PC-9 (cell line): ENCODE measurements at regions not wholly inside any gene's neighbourhood (a gene's known extent, or its start where the extent isn't known, plus 50 kb on each side); places are given as distances from the start of the nearest gene placed in this dataset.

Experiments
- BruUV-seq: library from RNA; stranded (reverse); fragments of 400-500 nt; replicated peaks from 2 replicates; lab custom pipeline; 2021; lab: Mats Ljungman, UMichigan
- CTCF ChIA-PET: fragments of 300-600 bp; sonication (Branson Sonifier 250); formaldehyde crosslinking; loops from one replicate; lab custom pipeline; 2022; ENCODE audit warnings: antibody characterized with exemption; lab: Charles Lee
- POLR2A ChIA-PET: fragments of 300-600 bp; sonication (Branson Sonifier 250); formaldehyde crosslinking; loops from one replicate; lab custom pipeline; 2022; ENCODE audit warnings: antibody characterized with exemption; ENCODE audit not compliant: unreplicated experiment; lab: Charles Lee
- DNase-seq, 2 experiments: peaks; one replicate each; pipeline versions ENCODE4 v3.0.0 to v3.0.0-alpha.2; 2015 to 2022; ENCODE audit warnings: mixed read lengths in 1 of 2
- H2AFZ ChIP-seq: fragments of 200-600 bp; sonication (generic); 2 replicates; pipeline ENCODE4 v1.8.1; 2017; ENCODE audit warnings: antibody characterized with exemption
- H3F3A ChIP-seq: fragments of 200-600 bp; sonication (generic); 2 replicates; pipeline ENCODE4 v1.8.1; 2017; ENCODE audit warnings: antibody characterized with exemption, mild to moderate bottlenecking, low read depth; ENCODE audit not compliant: insufficient read depth
- H3K27ac ChIP-seq: fragments of 200-600 bp; sonication (generic); 2 replicates; pipeline ENCODE4 v1.6.1; 2016; ENCODE audit warnings: mixed run types
- H3K27me3 ChIP-seq: fragments of 200-600 bp; sonication (generic); 2 replicates; pipeline ENCODE4 v1.6.1; 2016; ENCODE audit warnings: low read depth, mixed run types; ENCODE audit not compliant: insufficient read depth
- H3K36me3 ChIP-seq: fragments of 200-600 bp; sonication (generic); 2 replicates; pipeline ENCODE4 v1.6.1; 2016; ENCODE audit warnings: low read depth, mixed run types
- H3K4me1 ChIP-seq: fragments of 200-600 bp; sonication (generic); replicated peaks from 2 replicates; pipeline ENCODE4 v1.6.1; 2016; ENCODE audit warnings: mixed run types; ENCODE audit not compliant: insufficient read depth
- H3K4me2 ChIP-seq: fragments of 200-600 bp; sonication (generic); 2 replicates; pipeline ENCODE4 v1.6.1; 2017; ENCODE audit warnings: mixed run types
- H3K4me3 ChIP-seq: fragments of 200-600 bp; sonication (generic); 2 replicates; pipeline ENCODE4 v1.6.1; 2016; ENCODE audit warnings: mixed run types
- H3K79me2 ChIP-seq: fragments of 200-600 bp; sonication (generic); 2 replicates; pipeline ENCODE4 v1.6.1; 2017; ENCODE audit warnings: low read depth, mixed run types
- H3K9me2 ChIP-seq: fragments of 200-600 bp; sonication (generic); 2 replicates; pipeline ENCODE4 v1.8.1; 2017; ENCODE audit warnings: mild to moderate bottlenecking; ENCODE audit not compliant: insufficient read depth
- H3K9me3 ChIP-seq: fragments of 200-600 bp; sonication (generic); 2 replicates; pipeline ENCODE4 v1.8.1; 2016; ENCODE audit warnings: low read depth; ENCODE audit not compliant: insufficient read depth
- H4K20me1 ChIP-seq: fragments of 200-600 bp; sonication (generic); 2 replicates; pipeline ENCODE4 v1.8.1; 2017; ENCODE audit not compliant: insufficient read depth
- CTCF ChIP-seq: fragments of 200-600 bp; sonication (generic); conservative IDR thresholded peaks from 2 replicates; pipeline ENCODE4 v1.6.1; 2017; ENCODE audit warnings: mixed run types, antibody characterized with exemption, mild to moderate bottlenecking, moderate library complexity
- EZH2 ChIP-seq: fragments of 200-600 bp; sonication (generic); IDR thresholded peaks from 2 replicates; pipeline ENCODE4 v1.8.0; 2017; ENCODE audit warnings: antibody characterized with exemption, low read depth
- intact Hi-C: fragments of 100-400 bp; cut with micrococcal nuclease; formaldehyde crosslinking; loops from one replicate; pipeline ENCODE4 v1.10.0; 2022; ENCODE audit not compliant: unreplicated experiment

- TF ChIP-seq EZH2 (no peak), CTCF (no peak)
- H3K4me3 ChIP-seq = no peak overlapping the region
- H3F3A ChIP-seq = no peaks in the 10 kb centered on the region
- H3K27me3 ChIP-seq = peaks cover 93% of the 10 kb centered on the region
- no peaks in the 10 kb centered on the region for H3K9me2 ChIP-seq
- BruUV-seq = no TSS peak
- no peak overlapping the region for H3K27ac ChIP-seq
- DNase-seq = no peak
- H2AFZ ChIP-seq = no peak overlapping the region
- intact Hi-C loops = no loop called here
- POLR2A ChIA-PET = no interaction called here
- no peaks in the 10 kb centered on the region for H3K9me3 ChIP-seq
- H4K20me1 ChIP-seq = no peaks in the 10 kb centered on the region
- H3K4me1 ChIP-seq = no peaks in the 10 kb centered on the region
- no peak overlapping the region for H3K4me2 ChIP-seq
- no peaks in the 10 kb centered on the region for H3K36me3 ChIP-seq
- CTCF ChIA-PET = no interaction called here
- no peaks in the 10 kb centered on the region for H3K79me2 ChIP-seq
Observed at GRCh38 chr7:153022475-153023193, 263.1 kb downstream of the ACTR3B start.

GRCh38 chr7:153023194-153023592 is 263.6 kb downstream of the ACTR3B start:
- H4K20me1 ChIP-seq = no peaks in the 10 kb centered on the region
- ChIA-PET POLR2A (no interaction called here), CTCF (no interaction called here)
- no peak overlapping the region for H3K4me3 ChIP-seq
- no peaks in the 10 kb centered on the region for H3K9me2 ChIP-seq
- H3K27ac ChIP-seq = no peak overlapping the region
- peak; percentile 22; the same call in 1 of the 2 replicates for TF ChIP-seq EZH2
- no peak for TF ChIP-seq CTCF
- no peak overlapping the region for H2AFZ ChIP-seq
- no peak for DNase-seq
- peaks cover 93% of the 10 kb centered on the region for H3K27me3 ChIP-seq
- H3K4me1 ChIP-seq = no peaks in the 10 kb centered on the region
- no TSS peak for BruUV-seq
- H3K36me3 ChIP-seq = no peaks in the 10 kb centered on the region
- no peaks in the 10 kb centered on the region for H3K79me2 ChIP-seq
- no peak overlapping the region for H3K4me2 ChIP-seq
- H3F3A ChIP-seq = no peaks in the 10 kb centered on the region
- intact Hi-C loops = no loop called here
- H3K9me3 ChIP-seq = no peaks in the 10 kb centered on the region

GRCh38 chr7:153027210-153027609 is 267.7 kb downstream of the ACTR3B start:
- no peak for TF ChIP-seq EZH2
- no peak for TF ChIP-seq CTCF
- CTCF ChIA-PET = no interaction called here
- intact Hi-C loops = no loop called here

More at GRCh38 chr7:153027210-153027609, 267.7 kb downstream of the ACTR3B start:
- POLR2A ChIA-PET = no interaction called here
- no TSS peak for BruUV-seq
- no peaks in the 10 kb centered on the region for H3K9me2 ChIP-seq
- H3K4me2 ChIP-seq = no peak overlapping the region
- H3K27ac ChIP-seq = no peak overlapping the region
- H3K79me2 ChIP-seq = no peaks in the 10 kb centered on the region
- H3K4me3 ChIP-seq = no peak overlapping the region
- H3K27me3 ChIP-seq = peaks cover 90% of the 10 kb centered on the region
- H3K9me3 ChIP-seq = no peaks in the 10 kb centered on the region
- no peaks in the 10 kb centered on the region for H3F3A ChIP-seq
- H4K20me1 ChIP-seq = no peaks in the 10 kb centered on the region
- H2AFZ ChIP-seq = no peak overlapping the region
- no peak for DNase-seq
- H3K4me1 ChIP-seq = no peaks in the 10 kb centered on the region
- no peaks in the 10 kb centered on the region for H3K36me3 ChIP-seq
